HCT116 (cell line): ENCODE measurements at regions not wholly inside any gene's neighbourhood (a gene's known extent, or its start where the extent isn't known, plus 50 kb on each side); places are given as distances from the start of the nearest gene placed in this dataset.

Source experiments
- CTCF ChIP-seq, 3 experiments: fragments of 200-600 bp in 1 of 3; sonication (generic) in 1 of 3; IDR thresholded peaks in 2 of 3; conservative IDR thresholded peaks in 1 of 3; 2 replicates each; pipeline ENCODE4 v1.5.1; 2012 to 2017; ENCODE audit warnings: low read depth in 2 of 3, low read length in 2 of 3, antibody characterized with exemption in 1 of 3, borderline replicate concordance in 1 of 3, control low read depth in 1 of 3, mild to moderate bottlenecking in 1 of 3, mixed read lengths in 1 of 3, mixed run types in 1 of 3, moderate library complexity in 1 of 3; ENCODE audit not compliant: insufficient read depth in 1 of 3
- SIN3A ChIP-seq: IDR thresholded peaks from 2 replicates; pipeline ENCODE4 v1.6.1; 2012; ENCODE audit warnings: low read depth

- no peak for TF ChIP-seq CTCF (IDR thresholded peaks at IDR 0.05 in 2 of 3, conservative IDR thresholded peaks at IDR 0.05 in 1 of 3; ENCODE audit: borderline replicate concordance in 1 of 3, insufficient read depth in 1 of 3, low read depth in 2 of 3, low read length in 2 of 3)
- TF ChIP-seq SIN3A: no peak
Measured at GRCh38 chr13:99731747-99732146, 230.5 kb downstream of the TM9SF2 start.
